GM23338 (cell line): ENCODE measurements at regions not wholly inside any gene's neighbourhood (a gene's known extent, or its start where the extent isn't known, plus 50 kb on each side); places are given as distances from the start of the nearest gene placed in this dataset.

ENCODE experiments used
- ATAC-seq: fragments of 200-7000 bp; cut with Tn5 transposase; 3 replicates; pipeline ENCODE4 v1.9.1; 2020
- DNase-seq: peaks from one replicate; pipeline ENCODE4 v3.0.0-alpha.2; 2015; ENCODE audit warnings: low spot score
- H2AFZ ChIP-seq: fragments of 200-600 bp; sonication (generic); 2 replicates; pipeline ENCODE4 v1.8.0; 2016; ENCODE audit warnings: antibody characterized with exemption, mild to moderate bottlenecking, moderate library complexity
- H3F3A ChIP-seq: fragments of 200-600 bp; sonication (generic); replicated peaks from 2 replicates; pipeline ENCODE4 v1.8.0; 2017; ENCODE audit warnings: antibody characterized with exemption, mixed run types, low read depth
- H3K27ac ChIP-seq: fragments of 200-600 bp; sonication (generic); 2 replicates; pipeline ENCODE4 v1.6.1; 2016; ENCODE audit warnings: low read depth
- H3K27me3 ChIP-seq: fragments of 200-600 bp; sonication (generic); 2 replicates; pipeline ENCODE4 v1.8.0; 2016; ENCODE audit warnings: mild to moderate bottlenecking, mixed run types, moderate library complexity; ENCODE audit not compliant: insufficient read depth
- H3K36me3 ChIP-seq: fragments of 200-600 bp; sonication (generic); 2 replicates; pipeline ENCODE4 v1.8.0; 2016; ENCODE audit warnings: mild to moderate bottlenecking; ENCODE audit not compliant: insufficient read depth
- H3K4me1 ChIP-seq: fragments of 200-600 bp; sonication (generic); 2 replicates; pipeline ENCODE4 v1.8.0; 2016; ENCODE audit warnings: mild to moderate bottlenecking, moderate library complexity; ENCODE audit not compliant: insufficient read depth
- H3K4me2 ChIP-seq: fragments of 200-600 bp; sonication (generic); 2 replicates; pipeline ENCODE4 v1.7.1; 2017; ENCODE audit warnings: mixed run types
- H3K4me3 ChIP-seq: fragments of 200-600 bp; sonication (generic); 2 replicates; pipeline ENCODE4 v1.6.1; 2016; ENCODE audit warnings: mixed run types
- H3K79me2 ChIP-seq: fragments of 200-600 bp; sonication (generic); replicated peaks from 2 replicates; pipeline ENCODE4 v1.8.0; 2017; ENCODE audit warnings: mild to moderate bottlenecking; ENCODE audit not compliant: insufficient read depth
- H3K9me2 ChIP-seq: fragments of 200-600 bp; sonication (generic); 2 replicates; pipeline ENCODE4 v1.8.0; 2017; ENCODE audit not compliant: insufficient read depth
- H4K20me1 ChIP-seq: fragments of 200-600 bp; sonication (generic); replicated peaks from 2 replicates; pipeline ENCODE4 v1.8.0; 2017; ENCODE audit warnings: mild to moderate bottlenecking; ENCODE audit not compliant: insufficient read depth
- H3K27ac Mint-ChIP-seq: 2 replicates; pipeline ENCODE4 v1.8.0; 2020; ENCODE audit warnings: inconsistent platforms, mild to moderate bottlenecking, moderate library complexity, mixed read lengths
- H3K27me3 Mint-ChIP-seq: 3 replicates; pipeline ENCODE4 v1.8.0; 2022; ENCODE audit warnings: low read depth, mild to moderate bottlenecking, moderate library complexity, mixed read lengths, inconsistent platforms; ENCODE audit not compliant: insufficient read depth, poor library complexity
- H3K36me3 Mint-ChIP-seq: 3 replicates; pipeline ENCODE4 v1.8.0; 2021; ENCODE audit warnings: low read depth, mild to moderate bottlenecking, inconsistent platforms, moderate library complexity, mixed read lengths
- H3K4me1 Mint-ChIP-seq: 3 replicates; pipeline ENCODE4 v1.8.0; 2020; ENCODE audit warnings: mild to moderate bottlenecking, inconsistent platforms, mixed read lengths
- H3K4me3 Mint-ChIP-seq: 3 replicates; pipeline ENCODE4 v1.8.0; 2021; ENCODE audit warnings: moderate library complexity, mild to moderate bottlenecking, inconsistent platforms, mixed read lengths
- H3K9me3 Mint-ChIP-seq: 3 replicates; pipeline ENCODE4 v1.8.0; 2020; ENCODE audit warnings: moderate library complexity, mild to moderate bottlenecking, inconsistent platforms, mixed read lengths
- CREB1 ChIP-seq: fragments of 250-450 bp; sonication (Bioruptor Pico); IDR thresholded peaks from 2 replicates; pipeline ENCODE4 v1.5.0; 2020; ENCODE audit warnings: low read depth, mild to moderate bottlenecking, moderate library complexity
- EZH2phosphoT487 ChIP-seq: fragments of 200-600 bp; sonication (generic); IDR thresholded peaks from one replicate; pipeline ENCODE4 v1.8.1; 2018; ENCODE audit warnings: antibody characterized with exemption; ENCODE audit not compliant: unreplicated experiment
- JUNB ChIP-seq: IDR thresholded peaks from one replicate; pipeline ENCODE4 v1.6.1; 2016; ENCODE audit warnings: antibody characterized with exemption; ENCODE audit not compliant: unreplicated experiment
- POLR2AphosphoS5 ChIP-seq: IDR thresholded peaks from 2 replicates; pipeline ENCODE4 v1.6.1; 2016; ENCODE audit warnings: antibody characterized with exemption, low read depth
- STAT1 ChIP-seq: IDR thresholded peaks from one replicate; pipeline ENCODE4 v1.6.1; 2016; ENCODE audit warnings: antibody characterized with exemption; ENCODE audit not compliant: unreplicated experiment
- ZNF114 ChIP-seq: fragments of 250-450 bp; sonication (Bioruptor Pico); IDR thresholded peaks from 2 replicates; pipeline ENCODE4 v1.5.0; 2020; ENCODE audit warnings: mild to moderate bottlenecking, moderate library complexity
- ZNF331 ChIP-seq: fragments of 250-450 bp; sonication (Bioruptor Pico); IDR thresholded peaks from 2 replicates; pipeline ENCODE4 v1.5.0; 2020; ENCODE audit warnings: low read depth, mild to moderate bottlenecking, moderate library complexity
- TF ChIP-seq, protein P1 (sequence below): fragments of 250-450 bp; sonication (Bioruptor Pico); IDR thresholded peaks from 2 replicates; pipeline ENCODE4 v1.5.0; 2020; ENCODE audit warnings: mild to moderate bottlenecking, moderate library complexity

DNA sequence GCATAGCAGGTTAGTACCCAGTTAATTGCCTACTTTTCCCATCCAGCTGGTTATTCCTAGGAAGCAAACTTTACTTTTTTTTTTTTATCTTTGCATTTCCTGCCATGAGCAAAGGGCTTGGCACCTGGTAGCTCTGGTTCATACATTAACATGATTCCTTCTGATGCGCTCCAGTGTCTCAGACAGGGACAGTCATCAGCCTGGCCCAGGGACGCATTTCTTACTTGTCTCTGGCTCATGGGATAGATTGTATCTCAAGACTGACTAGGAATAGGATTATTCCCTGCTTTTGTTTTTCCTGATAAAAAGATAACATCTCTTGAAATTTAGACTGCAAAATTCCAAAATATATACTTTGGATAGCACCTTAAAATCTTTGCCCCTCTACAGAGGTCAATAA is 571.5 kb upstream of the TENM3 start:
- Histone ChIP-seq H3K4me3 (no peak overlapping the region), H3K36me3 (no peaks in the 10 kb centered on the region), H3K27ac (no peak overlapping the region), H4K20me1 (no peaks in the 10 kb centered on the region), H3K4me2 (no peak overlapping the region), H3K4me1 (no peaks in the 10 kb centered on the region), H3F3A (no peaks in the 10 kb centered on the region), H3K9me2 (no peaks in the 10 kb centered on the region), H3K79me2 (no peaks in the 10 kb centered on the region), H3K27me3 (no peaks in the 10 kb centered on the region), H2AFZ (no peak overlapping the region)
- no peaks in the 10 kb centered on the region for H3K36me3 Mint-ChIP-seq
- DNase-seq = no peak
- H3K4me3 Mint-ChIP-seq = no peak overlapping the region
- no peak for TF ChIP-seq EZH2phosphoT487
- TF ChIP-seq, protein P1, sequence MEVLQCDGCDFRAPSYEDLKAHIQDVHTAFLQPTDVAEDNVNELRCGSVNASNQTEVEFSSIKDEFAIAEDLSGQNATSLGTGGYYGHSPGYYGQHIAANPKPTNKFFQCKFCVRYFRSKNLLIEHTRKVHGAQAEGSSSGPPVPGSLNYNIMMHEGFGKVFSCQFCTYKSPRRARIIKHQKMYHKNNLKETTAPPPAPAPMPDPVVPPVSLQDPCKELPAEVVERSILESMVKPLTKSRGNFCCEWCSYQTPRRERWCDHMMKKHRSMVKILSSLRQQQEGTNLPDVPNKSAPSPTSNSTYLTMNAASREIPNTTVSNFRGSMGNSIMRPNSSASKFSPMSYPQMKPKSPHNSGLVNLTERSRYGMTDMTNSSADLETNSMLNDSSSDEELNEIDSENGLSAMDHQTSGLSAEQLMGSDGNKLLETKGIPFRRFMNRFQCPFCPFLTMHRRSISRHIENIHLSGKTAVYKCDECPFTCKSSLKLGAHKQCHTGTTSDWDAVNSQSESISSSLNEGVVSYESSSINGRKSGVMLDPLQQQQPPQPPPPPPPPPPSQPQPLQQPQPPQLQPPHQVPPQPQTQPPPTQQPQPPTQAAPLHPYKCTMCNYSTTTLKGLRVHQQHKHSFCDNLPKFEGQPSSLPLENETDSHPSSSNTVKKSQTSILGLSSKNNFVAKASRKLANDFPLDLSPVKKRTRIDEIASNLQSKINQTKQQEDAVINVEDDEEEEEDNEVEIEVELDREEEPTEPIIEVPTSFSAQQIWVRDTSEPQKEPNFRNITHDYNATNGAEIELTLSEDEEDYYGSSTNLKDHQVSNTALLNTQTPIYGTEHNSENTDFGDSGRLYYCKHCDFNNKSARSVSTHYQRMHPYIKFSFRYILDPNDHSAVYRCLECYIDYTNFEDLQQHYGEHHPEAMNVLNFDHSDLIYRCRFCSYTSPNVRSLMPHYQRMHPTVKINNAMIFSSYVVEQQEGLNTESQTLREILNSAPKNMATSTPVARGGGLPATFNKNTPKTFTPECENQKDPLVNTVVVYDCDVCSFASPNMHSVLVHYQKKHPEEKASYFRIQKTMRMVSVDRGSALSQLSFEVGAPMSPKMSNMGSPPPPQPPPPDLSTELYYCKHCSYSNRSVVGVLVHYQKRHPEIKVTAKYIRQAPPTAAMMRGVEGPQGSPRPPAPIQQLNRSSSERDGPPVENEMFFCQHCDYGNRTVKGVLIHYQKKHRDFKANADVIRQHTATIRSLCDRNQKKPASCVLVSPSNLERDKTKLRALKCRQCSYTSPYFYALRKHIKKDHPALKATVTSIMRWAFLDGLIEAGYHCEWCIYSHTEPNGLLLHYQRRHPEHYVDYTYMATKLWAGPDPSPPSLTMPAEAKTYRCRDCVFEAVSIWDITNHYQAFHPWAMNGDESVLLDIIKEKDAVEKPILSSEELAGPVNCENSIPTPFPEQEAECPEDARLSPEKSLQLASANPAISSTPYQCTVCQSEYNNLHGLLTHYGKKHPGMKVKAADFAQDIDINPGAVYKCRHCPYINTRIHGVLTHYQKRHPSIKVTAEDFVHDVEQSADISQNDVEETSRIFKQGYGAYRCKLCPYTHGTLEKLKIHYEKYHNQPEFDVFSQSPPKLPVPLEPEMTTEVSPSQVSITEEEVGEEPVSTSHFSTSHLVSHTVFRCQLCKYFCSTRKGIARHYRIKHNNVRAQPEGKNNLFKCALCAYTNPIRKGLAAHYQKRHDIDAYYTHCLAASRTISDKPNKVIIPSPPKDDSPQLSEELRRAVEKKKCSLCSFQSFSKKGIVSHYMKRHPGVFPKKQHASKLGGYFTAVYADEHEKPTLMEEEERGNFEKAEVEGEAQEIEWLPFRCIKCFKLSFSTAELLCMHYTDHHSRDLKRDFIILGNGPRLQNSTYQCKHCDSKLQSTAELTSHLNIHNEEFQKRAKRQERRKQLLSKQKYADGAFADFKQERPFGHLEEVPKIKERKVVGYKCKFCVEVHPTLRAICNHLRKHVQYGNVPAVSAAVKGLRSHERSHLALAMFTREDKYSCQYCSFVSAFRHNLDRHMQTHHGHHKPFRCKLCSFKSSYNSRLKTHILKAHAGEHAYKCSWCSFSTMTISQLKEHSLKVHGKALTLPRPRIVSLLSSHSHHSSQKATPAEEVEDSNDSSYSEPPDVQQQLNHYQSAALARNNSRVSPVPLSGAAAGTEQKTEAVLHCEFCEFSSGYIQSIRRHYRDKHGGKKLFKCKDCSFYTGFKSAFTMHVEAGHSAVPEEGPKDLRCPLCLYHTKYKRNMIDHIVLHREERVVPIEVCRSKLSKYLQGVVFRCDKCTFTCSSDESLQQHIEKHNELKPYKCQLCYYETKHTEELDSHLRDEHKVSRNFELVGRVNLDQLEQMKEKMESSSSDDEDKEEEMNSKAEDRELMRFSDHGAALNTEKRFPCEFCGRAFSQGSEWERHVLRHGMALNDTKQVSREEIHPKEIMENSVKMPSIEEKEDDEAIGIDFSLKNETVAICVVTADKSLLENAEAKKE (CRISPR knock-in tag) = no peak
- no peak for TF ChIP-seq ZNF114 (CRISPR knock-in tag)
- TF ChIP-seq POLR2AphosphoS5 = no peak
- H3K27ac Mint-ChIP-seq = no peak overlapping the region
- no peaks in the 10 kb centered on the region for H3K4me1 Mint-ChIP-seq
- H3K27me3 Mint-ChIP-seq = peaks cover 1% of the 10 kb centered on the region
- no peak for ATAC-seq
- no peaks in the 10 kb centered on the region for H3K9me3 Mint-ChIP-seq

DNA sequence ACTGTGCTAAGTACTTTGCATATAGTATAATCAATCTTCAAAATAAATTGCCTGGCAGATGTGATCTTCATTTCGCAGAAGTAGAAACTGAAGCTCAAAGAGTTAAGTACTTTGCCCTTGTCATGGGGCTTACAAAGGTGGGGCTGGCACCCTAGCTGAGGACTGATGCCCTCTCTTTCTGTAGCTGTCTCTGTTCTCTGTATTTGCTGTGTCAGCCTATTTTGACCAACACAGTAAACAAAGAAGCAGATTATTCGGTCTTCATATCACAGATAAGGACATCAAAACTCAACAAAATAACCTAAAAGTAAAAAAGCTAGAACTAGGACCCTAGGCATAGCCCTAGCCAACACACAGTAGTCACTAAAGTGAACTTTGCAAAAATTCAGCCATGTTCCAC is 570.5 kb upstream of the TENM3 start:
- no peak for ATAC-seq
- Histone ChIP-seq H3K79me2 (no peaks in the 10 kb centered on the region), H3K27me3 (no peaks in the 10 kb centered on the region), H3K27ac (no peak overlapping the region), H4K20me1 (no peaks in the 10 kb centered on the region), H3K9me2 (no peaks in the 10 kb centered on the region), H3K4me3 (no peak overlapping the region), H3K4me1 (no peaks in the 10 kb centered on the region), H3F3A (no peaks in the 10 kb centered on the region), H2AFZ (no peak overlapping the region), H3K4me2 (no peak overlapping the region), H3K36me3 (no peaks in the 10 kb centered on the region)
- Mint-ChIP-seq H3K27me3 (no peaks in the 10 kb centered on the region), H3K4me1 (no peaks in the 10 kb centered on the region), H3K36me3 (no peaks in the 10 kb centered on the region), H3K4me3 (no peak overlapping the region), H3K9me3 (no peaks in the 10 kb centered on the region), H3K27ac (peak overlapping the region; percentile 77; the same call in 1 of the 2 replicates)
- no peak for DNase-seq
- no peak for TF ChIP-seq ZNF114 (CRISPR knock-in tag)
- TF ChIP-seq, protein P1 (CRISPR knock-in tag) = no peak
- no peak for TF ChIP-seq JUNB
- TF ChIP-seq STAT1 = no peak
- no peak for TF ChIP-seq CREB1
- no peak for TF ChIP-seq ZNF331
